ENCODE measurements at regions not wholly inside any gene's neighbourhood (a gene's known extent, or its start where the extent isn't known, plus 50 kb on each side); places are given as distances from the start of the nearest gene placed in this dataset.

- TF ChIP-seq BHLHE40 (IDR thresholded peaks at IDR 0.05; ENCODE audit: borderline replicate concordance) (no peak), FOXM1 (IDR thresholded peaks at IDR 0.05; ENCODE audit: borderline replicate concordance) (no peak), TARDBP (IDR thresholded peaks at IDR 0.05) (no peak), SP1 (IDR thresholded peaks at IDR 0.05) (no peak), FOXK2 (IDR thresholded peaks at IDR 0.05) (no peak), SUZ12 (IDR thresholded peaks at IDR 0.05) (no peak), FOXA1 (IDR thresholded peaks at IDR 0.05) (no peak), PKNOX1 (IDR thresholded peaks at IDR 0.05) (no peak), ARNT (IDR thresholded peaks at IDR 0.05) (no peak), CTBP1 (IDR thresholded peaks at IDR 0.05; ENCODE audit: borderline replicate concordance) (no peak), L3MBTL2 (conservative IDR thresholded peaks at IDR 0.05) (no peak), ELF4 (IDR thresholded peaks at IDR 0.05) (no peak), NFRKB (IDR thresholded peaks at IDR 0.05) (no peak)
Measured at GRCh38 chr10:78700816-78701520, 367.8 kb upstream of the ZMIZ1 start.

Data from HEK293T (cell line).